ENCODE measurements at regions not wholly inside any gene's neighbourhood (a gene's known extent, or its start where the extent isn't known, plus 50 kb on each side); places are given as distances from the start of the nearest gene placed in this dataset.

DNA sequence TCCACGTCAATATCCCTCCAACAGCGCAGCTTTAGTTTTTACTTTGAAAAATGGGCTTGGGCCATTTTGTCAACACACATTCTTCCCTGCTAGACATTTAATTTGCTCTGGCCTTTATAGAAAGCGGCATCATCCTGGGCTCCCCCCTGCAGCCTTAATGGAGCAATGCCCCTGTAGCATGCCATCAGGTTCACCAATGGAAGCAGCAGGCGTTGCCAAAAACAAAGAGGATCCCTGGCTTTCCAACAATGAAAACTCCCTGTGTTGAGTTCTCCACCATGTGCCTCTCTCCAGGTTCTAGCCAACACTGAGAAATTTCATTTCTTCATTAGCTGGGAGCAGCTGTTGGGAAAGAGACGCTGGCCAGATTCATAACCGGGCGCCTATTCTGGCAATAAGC, 139.5 kb downstream of the ZNF622 start:
- H3K4me3 ChIP-seq (replicated peaks in 1 of 3; ENCODE audit: insufficient read depth in 1 of 3, low read depth in 2 of 3, low read length in 3 of 3), result no peak overlapping the region
- no peaks in the 10 kb centered on the region for H3K79me2 ChIP-seq (ENCODE audit: insufficient read depth, low read length)
- H2AFZ ChIP-seq (ENCODE audit: low read length), result no peak overlapping the region
- intact Hi-C loops (cut with micrococcal nuclease; ENCODE audit: unreplicated experiment) (no loop called here), in situ Hi-C loops (cut with HindIII; ENCODE audit: extremely low pct_ligation_motif_present, low pct_unique_long_range_greater_than_20kb) (no loop called here)
- H3K27me3 ChIP-seq (ENCODE audit: control insufficient read depth in 1 of 2, insufficient read depth in 2 of 2, low read length in 2 of 2), result 0 out of 5 replicates have a peak, but pooled peaks cover 0 to 3% of the 10 kb centered on the region in 2 experiments
- H3K4me2 ChIP-seq (ENCODE audit: low read depth, low read length), result no peak overlapping the region
- CTCF ChIA-PET (ENCODE audit: low intra/inter-chr PET ratio, low total read pairs), result no interaction called here
- no peaks in the 10 kb centered on the region for H4K20me1 ChIP-seq (ENCODE audit: insufficient read depth, low read length)
- DNase-seq (ENCODE audit: low spot score) (no peak), FAIRE-seq (no peak), ATAC-seq (no peak)
- H3K9me3 ChIP-seq (ENCODE audit: low read length), result no peaks in the 10 kb centered on the region
- no peak overlapping the region for H3K27ac ChIP-seq (ENCODE audit: extremely low read length, insufficient read depth, low read length)
- no peaks in the 10 kb centered on the region for H3K4me1 ChIP-seq (ENCODE audit: insufficient read depth, low read length)
- 3% methylated on average over 7 of the region's 7 CpGs for WGBS (ENCODE audit: low lambda C conversion rate)
- BruUV-seq (replicated peaks), result no TSS peak
- POLR2A ChIA-PET, result no interaction called here
- no peak overlapping the region for H3K9ac ChIP-seq (ENCODE audit: insufficient read depth, low read depth, low read length)
- no peaks in the 10 kb centered on the region for H3K36me3 ChIP-seq (replicated peaks in 1 of 2; ENCODE audit: control insufficient read depth in 1 of 2, insufficient read depth in 2 of 2, low read length in 2 of 2)
- TF ChIP-seq RAD51 (IDR thresholded peaks at IDR 0.05; ENCODE audit: borderline replicate concordance) (no peak), MIXL1 (CRISPR knock-in tag; IDR thresholded peaks at IDR 0.05) (no peak), ZNF44 (CRISPR knock-in tag; IDR thresholded peaks at IDR 0.05) (no peak), ZNF530 (CRISPR knock-in tag; IDR thresholded peaks at IDR 0.05; ENCODE audit: low read depth) (no peak), KDM2A (CRISPR knock-in tag; IDR thresholded peaks at IDR 0.05; ENCODE audit: borderline replicate concordance, low read depth) (no peak), ZSCAN20 (CRISPR knock-in tag; IDR thresholded peaks at IDR 0.05; ENCODE audit: borderline replicate concordance) (no peak), ZNF724P (CRISPR knock-in tag; IDR thresholded peaks at IDR 0.05; ENCODE audit: borderline replicate concordance) (no peak), POLR2AphosphoS2 (IDR thresholded peaks at IDR 0.05; ENCODE audit: low read depth, low read length) (no peak), FOXK2 (IDR thresholded peaks at IDR 0.05) (no peak), ZNF543 (CRISPR knock-in tag; IDR thresholded peaks at IDR 0.05) (no peak), CHCHD3 (CRISPR knock-in tag; IDR thresholded peaks at IDR 0.05) (no peak)
- TF ChIP-seq, protein P1, sequence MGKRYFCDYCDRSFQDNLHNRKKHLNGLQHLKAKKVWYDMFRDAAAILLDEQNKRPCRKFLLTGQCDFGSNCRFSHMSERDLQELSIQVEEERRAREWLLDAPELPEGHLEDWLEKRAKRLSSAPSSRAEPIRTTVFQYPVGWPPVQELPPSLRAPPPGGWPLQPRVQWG (CRISPR knock-in tag; IDR thresholded peaks at IDR 0.05; ENCODE audit: borderline replicate concordance, low read depth), result no peak
- TF ChIP-seq, protein P2, sequence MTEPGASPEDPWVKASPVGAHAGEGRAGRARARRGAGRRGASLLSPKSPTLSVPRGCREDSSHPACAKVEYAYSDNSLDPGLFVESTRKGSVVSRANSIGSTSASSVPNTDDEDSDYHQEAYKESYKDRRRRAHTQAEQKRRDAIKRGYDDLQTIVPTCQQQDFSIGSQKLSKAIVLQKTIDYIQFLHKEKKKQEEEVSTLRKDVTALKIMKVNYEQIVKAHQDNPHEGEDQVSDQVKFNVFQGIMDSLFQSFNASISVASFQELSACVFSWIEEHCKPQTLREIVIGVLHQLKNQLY (CRISPR knock-in tag; IDR thresholded peaks at IDR 0.05), result no peak
- TF ChIP-seq, protein P3, sequence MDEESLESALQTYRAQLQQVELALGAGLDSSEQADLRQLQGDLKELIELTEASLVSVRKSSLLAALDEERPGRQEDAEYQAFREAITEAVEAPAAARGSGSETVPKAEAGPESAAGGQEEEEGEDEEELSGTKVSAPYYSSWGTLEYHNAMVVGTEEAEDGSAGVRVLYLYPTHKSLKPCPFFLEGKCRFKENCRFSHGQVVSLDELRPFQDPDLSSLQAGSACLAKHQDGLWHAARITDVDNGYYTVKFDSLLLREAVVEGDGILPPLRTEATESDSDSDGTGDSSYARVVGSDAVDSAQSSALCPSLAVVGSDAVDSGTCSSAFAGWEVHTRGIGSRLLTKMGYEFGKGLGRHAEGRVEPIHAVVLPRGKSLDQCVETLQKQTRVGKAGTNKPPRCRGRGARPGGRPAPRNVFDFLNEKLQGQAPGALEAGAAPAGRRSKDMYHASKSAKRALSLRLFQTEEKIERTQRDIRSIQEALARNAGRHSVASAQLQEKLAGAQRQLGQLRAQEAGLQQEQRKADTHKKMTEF (CRISPR knock-in tag; IDR thresholded peaks at IDR 0.05), result no peak
- TF ChIP-seq, protein P4, sequence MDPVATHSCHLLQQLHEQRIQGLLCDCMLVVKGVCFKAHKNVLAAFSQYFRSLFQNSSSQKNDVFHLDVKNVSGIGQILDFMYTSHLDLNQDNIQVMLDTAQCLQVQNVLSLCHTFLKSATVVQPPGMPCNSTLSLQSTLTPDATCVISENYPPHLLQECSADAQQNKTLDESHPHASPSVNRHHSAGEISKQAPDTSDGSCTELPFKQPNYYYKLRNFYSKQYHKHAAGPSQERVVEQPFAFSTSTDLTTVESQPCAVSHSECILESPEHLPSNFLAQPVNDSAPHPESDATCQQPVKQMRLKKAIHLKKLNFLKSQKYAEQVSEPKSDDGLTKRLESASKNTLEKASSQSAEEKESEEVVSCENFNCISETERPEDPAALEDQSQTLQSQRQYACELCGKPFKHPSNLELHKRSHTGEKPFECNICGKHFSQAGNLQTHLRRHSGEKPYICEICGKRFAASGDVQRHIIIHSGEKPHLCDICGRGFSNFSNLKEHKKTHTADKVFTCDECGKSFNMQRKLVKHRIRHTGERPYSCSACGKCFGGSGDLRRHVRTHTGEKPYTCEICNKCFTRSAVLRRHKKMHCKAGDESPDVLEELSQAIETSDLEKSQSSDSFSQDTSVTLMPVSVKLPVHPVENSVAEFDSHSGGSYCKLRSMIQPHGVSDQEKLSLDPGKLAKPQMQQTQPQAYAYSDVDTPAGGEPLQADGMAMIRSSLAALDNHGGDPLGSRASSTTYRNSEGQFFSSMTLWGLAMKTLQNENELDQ (CRISPR knock-in tag; IDR thresholded peaks at IDR 0.05; ENCODE audit: borderline replicate concordance), result no peak
- TF ChIP-seq, protein P5, sequence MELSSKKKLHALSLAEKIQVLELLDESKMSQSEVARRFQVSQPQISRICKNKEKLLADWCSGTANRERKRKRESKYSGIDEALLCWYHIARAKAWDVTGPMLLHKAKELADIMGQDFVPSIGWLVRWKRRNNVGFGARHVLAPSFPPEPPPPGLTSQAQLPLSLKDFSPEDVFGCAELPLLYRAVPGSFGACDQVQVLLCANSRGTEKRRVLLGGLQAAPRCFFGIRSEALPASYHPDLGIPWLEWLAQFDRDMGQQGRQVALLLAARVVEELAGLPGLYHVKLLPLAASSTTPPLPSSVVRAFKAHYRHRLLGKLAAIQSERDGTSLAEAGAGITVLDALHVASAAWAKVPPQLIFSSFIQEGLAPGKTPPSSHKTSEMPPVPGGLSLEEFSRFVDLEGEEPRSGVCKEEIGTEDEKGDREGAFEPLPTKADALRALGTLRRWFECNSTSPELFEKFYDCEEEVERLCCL (CRISPR knock-in tag; IDR thresholded peaks at IDR 0.05; ENCODE audit: borderline replicate concordance), result no peak
